ENCODE measurements at regions not wholly inside any gene's neighbourhood (a gene's known extent, or its start where the extent isn't known, plus 50 kb on each side); places are given as distances from the start of the nearest gene placed in this dataset.

DNA sequence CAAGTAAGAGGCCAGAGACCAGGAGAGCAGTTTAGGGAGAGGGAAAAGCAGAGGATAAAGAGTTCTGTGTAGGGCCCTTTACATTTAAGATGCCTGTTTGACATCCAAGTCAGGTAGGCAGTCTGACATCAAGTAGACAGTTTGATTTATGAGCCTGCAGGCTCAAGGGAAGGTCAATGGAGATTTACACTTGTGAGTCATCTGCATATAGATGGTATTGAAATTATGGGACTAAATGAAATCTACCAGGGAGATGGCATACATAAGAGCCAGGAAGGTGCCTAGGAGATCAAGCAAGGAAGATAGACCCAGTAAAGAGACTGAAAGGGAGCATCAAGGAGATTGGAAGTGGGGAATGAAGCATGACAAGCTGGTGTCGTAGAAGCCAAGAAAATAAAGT, 212.4 kb upstream of the PKDCC start:
- DNase-seq (ENCODE audit: low read depth in 2 of 2) = no peak
- no peak overlapping the region for H3K4me3 ChIP-seq (replicated peaks in 1 of 2; ENCODE audit: low read depth in 2 of 2, low read length in 2 of 2)
- TF ChIP-seq, protein P1, sequence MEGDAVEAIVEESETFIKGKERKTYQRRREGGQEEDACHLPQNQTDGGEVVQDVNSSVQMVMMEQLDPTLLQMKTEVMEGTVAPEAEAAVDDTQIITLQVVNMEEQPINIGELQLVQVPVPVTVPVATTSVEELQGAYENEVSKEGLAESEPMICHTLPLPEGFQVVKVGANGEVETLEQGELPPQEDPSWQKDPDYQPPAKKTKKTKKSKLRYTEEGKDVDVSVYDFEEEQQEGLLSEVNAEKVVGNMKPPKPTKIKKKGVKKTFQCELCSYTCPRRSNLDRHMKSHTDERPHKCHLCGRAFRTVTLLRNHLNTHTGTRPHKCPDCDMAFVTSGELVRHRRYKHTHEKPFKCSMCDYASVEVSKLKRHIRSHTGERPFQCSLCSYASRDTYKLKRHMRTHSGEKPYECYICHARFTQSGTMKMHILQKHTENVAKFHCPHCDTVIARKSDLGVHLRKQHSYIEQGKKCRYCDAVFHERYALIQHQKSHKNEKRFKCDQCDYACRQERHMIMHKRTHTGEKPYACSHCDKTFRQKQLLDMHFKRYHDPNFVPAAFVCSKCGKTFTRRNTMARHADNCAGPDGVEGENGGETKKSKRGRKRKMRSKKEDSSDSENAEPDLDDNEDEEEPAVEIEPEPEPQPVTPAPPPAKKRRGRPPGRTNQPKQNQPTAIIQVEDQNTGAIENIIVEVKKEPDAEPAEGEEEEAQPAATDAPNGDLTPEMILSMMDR (IDR thresholded peaks at IDR 0.05; ENCODE audit: low read depth, low read length) = no peak

DNA sequence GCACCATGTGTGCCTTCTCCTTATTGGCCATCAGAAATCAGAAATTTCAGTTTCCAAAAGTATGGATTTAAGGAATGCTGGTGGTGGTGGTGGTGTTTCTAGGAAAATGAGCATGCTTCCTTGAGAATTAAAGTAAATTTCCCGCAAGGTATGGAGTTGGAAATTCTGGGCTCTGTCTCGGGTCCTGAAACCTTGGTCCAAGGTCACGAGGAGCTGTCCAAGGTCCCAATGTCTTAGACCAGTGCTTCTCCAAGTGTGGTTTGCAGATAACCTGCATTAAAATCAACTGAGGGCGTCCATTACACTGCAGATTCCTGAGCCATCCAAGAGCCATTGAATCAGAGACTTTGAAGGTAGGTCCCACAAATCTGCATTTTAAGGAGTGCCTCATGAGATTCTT, 210.9 kb upstream of the PKDCC start:
- peak; percentile 63 to 65 for DNase-seq (ENCODE audit: low read depth in 2 of 2)
- no peak overlapping the region for H3K4me3 ChIP-seq (replicated peaks in 1 of 2; ENCODE audit: low read depth in 2 of 2, low read length in 2 of 2)
- TF ChIP-seq, protein P1 (IDR thresholded peaks at IDR 0.05; ENCODE audit: low read depth, low read length) = no peak

- DNase-seq (ENCODE audit: low read depth in 2 of 2) = no peak
- TF ChIP-seq, protein P1 (IDR thresholded peaks at IDR 0.05; ENCODE audit: low read depth, low read length) = no peak
- H3K4me3 ChIP-seq (replicated peaks in 1 of 2; ENCODE audit: low read depth in 2 of 2, low read length in 2 of 2) = no peak overlapping the region
Measured at GRCh38 chr2:41837610-41838009, 210.2 kb upstream of the PKDCC start.

GRCh38 chr2:41840702-41841551, 206.9 kb upstream of the PKDCC start:
- DNase-seq (ENCODE audit: low read depth in 2 of 2) = peak; percentile 97 to 98
- H3K4me3 ChIP-seq (replicated peaks in 1 of 2; ENCODE audit: low read depth in 2 of 2, low read length in 2 of 2) = peak overlapping the region; percentile 70 to 74
- TF ChIP-seq, protein P1 (IDR thresholded peaks at IDR 0.05; ENCODE audit: low read depth, low read length) = peak; percentile 97

- DNase-seq (ENCODE audit: low read depth in 2 of 2) = no peak
- no peak overlapping the region for H3K4me3 ChIP-seq (replicated peaks in 1 of 2; ENCODE audit: low read depth in 2 of 2, low read length in 2 of 2)
- TF ChIP-seq, protein P1 (IDR thresholded peaks at IDR 0.05; ENCODE audit: low read depth, low read length) = no peak
Measured at GRCh38 chr2:41846962-41847361, 200.9 kb upstream of the PKDCC start.

DNA sequence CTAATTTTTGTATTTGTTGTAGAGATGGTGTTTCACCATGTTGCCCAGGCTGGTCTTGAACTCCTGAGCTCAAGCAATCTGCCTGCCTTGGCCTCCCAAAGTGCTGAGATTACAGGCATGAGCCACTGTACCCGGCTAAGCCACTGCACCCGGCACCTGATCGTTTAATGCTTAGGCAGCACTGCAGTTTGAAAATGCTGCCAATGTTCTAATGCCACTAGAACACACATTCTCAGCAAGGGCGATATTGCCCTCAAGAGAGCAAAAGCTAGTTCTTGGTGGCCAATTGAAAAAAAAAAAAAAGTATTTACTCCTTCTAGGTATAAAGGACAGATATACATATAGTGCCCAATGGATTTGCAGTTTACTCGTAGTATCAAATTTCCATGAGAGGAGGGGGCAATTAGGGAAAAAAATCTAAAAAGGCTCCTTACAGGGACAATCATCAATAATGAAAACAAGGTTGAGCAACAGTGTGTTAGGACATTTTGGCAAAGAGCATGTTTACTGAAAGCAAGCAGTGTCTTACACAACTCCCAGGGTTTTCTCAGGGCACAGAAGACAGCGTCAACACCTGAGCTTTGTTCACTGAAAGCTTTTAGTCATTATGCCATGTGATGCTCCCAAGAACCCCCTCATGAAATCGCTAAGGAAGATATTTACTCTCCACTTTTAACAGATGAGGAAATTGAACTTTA, 199.9 kb upstream of the PKDCC start:
- no peak overlapping the region for H3K4me3 ChIP-seq (replicated peaks in 1 of 2; ENCODE audit: low read depth in 2 of 2, low read length in 2 of 2)
- TF ChIP-seq, protein P1 (IDR thresholded peaks at IDR 0.05; ENCODE audit: low read depth, low read length) = no peak
- DNase-seq (ENCODE audit: low read depth in 2 of 2) = peak; percentile 64

Data from cardiac fibroblast (primary cell).